IPS-15b (cell line): ENCODE measurements at regions not wholly inside any gene's neighbourhood (a gene's known extent, or its start where the extent isn't known, plus 50 kb on each side); places are given as distances from the start of the nearest gene placed in this dataset.

Source experiments
- H3K27me3 ChIP-seq: one replicate; pipeline ENCODE4 v1.6.1; 2013; ENCODE audit warnings: low read length; ENCODE audit not compliant: control insufficient read depth, insufficient read depth
- H3K36me3 ChIP-seq: one replicate; pipeline ENCODE4 v1.6.1; 2013; ENCODE audit warnings: low read length; ENCODE audit not compliant: control insufficient read depth, insufficient read depth
- H3K4me1 ChIP-seq: one replicate; pipeline ENCODE4 v1.6.1; 2013; ENCODE audit warnings: mild to moderate bottlenecking, low read length; ENCODE audit not compliant: control insufficient read depth, insufficient read depth
- H3K4me3 ChIP-seq: one replicate; pipeline ENCODE4 v1.5.1; 2013; ENCODE audit warnings: low read depth, low read length
- H3K9ac ChIP-seq: one replicate; pipeline ENCODE4 v1.6.1; 2013; ENCODE audit warnings: low read depth, mild to moderate bottlenecking, low read length
- H3K9me3 ChIP-seq: one replicate; pipeline ENCODE4 v1.6.1; 2013; ENCODE audit warnings: mild to moderate bottlenecking, low read length; ENCODE audit not compliant: control insufficient read depth, insufficient read depth

DNA sequence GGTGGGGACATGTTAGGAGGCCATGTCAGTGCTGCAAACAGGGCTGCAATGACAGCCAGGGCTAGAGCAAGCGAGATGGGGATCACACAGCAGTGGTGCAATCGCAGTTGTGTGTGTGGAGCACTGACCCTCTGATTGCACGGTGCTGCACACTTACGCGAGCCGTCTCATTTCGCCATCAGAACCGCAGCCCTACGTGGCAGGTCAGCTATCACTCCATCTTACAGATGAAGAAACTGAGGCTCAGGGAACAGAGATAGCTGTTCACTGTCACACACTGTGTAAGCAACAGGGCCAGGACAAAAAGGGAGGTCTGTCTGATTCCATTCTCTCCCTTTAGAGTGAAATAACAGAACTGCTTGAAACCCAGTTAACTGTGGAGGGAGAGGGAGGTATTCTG, 104.8 kb upstream of the SLC45A1 start:
- H3K36me3 ChIP-seq = no peaks in the 10 kb centered on the region
- peaks cover 4% of the 10 kb centered on the region for H3K4me1 ChIP-seq
- H3K4me3 ChIP-seq = no peak overlapping the region
- no peak overlapping the region for H3K9ac ChIP-seq
- no peaks in the 10 kb centered on the region for H3K9me3 ChIP-seq
- peaks cover 9% of the 10 kb centered on the region for H3K27me3 ChIP-seq

GRCh38 chr1:8212580-8213031, 105.3 kb upstream of the SLC45A1 start:
- Histone ChIP-seq H3K4me3 (no peak overlapping the region), H3K4me1 (peaks cover 4% of the 10 kb centered on the region), H3K9me3 (no peaks in the 10 kb centered on the region), H3K27me3 (peaks cover 4% of the 10 kb centered on the region), H3K9ac (no peak overlapping the region), H3K36me3 (no peaks in the 10 kb centered on the region)

DNA sequence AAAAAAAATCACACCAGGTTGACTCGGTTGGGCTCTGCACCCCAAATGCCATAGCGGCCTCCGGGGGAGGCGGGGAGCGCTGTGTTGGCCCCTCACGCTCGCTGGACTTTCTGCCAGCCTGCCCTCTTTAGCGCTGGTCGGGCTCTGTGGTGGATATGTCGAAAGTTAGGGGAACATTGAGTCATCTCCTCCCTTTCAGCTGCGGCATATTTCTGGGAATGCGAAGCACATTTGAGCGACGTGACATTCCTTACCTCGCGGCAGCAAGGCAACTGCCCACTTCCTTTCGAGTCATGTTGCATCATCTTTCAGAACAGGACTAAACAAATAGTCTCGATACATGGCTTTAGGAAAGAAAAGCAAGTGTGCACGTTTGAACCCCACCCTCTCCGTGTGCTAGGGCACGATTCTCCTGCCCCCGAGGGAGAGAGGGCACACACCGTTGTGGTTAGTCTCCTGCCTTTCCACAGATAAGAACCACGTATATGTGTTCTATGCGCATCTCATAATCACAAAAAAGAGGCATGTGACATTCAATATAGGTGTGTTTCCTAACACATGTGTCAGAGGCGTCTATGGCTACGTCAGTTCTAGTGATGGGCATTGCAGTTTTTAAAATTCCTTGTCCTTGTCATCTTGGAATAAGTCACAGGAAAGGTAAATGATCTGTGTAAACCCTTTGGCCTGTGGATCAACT, 105.9 kb upstream of the SLC45A1 start:
- H3K9ac ChIP-seq = no peak overlapping the region
- H3K36me3 ChIP-seq = no peaks in the 10 kb centered on the region
- no peak overlapping the region for H3K4me3 ChIP-seq
- no peaks in the 10 kb centered on the region for H3K9me3 ChIP-seq
- H3K27me3 ChIP-seq = peaks cover 3% of the 10 kb centered on the region
- H3K4me1 ChIP-seq = peaks cover 4% of the 10 kb centered on the region

GRCh38 chr1:8211251-8211882, 106.5 kb upstream of the SLC45A1 start:
- H3K36me3 ChIP-seq = no peaks in the 10 kb centered on the region
- H3K27me3 ChIP-seq = peaks cover 3% of the 10 kb centered on the region
- peaks cover 4% of the 10 kb centered on the region for H3K4me1 ChIP-seq
- H3K4me3 ChIP-seq = no peak overlapping the region
- no peak overlapping the region for H3K9ac ChIP-seq
- no peaks in the 10 kb centered on the region for H3K9me3 ChIP-seq

GRCh38 chr1:8207202-8207601, 110.7 kb upstream of the SLC45A1 start:
- Histone ChIP-seq H3K27me3 (no peaks in the 10 kb centered on the region), H3K4me3 (no peak overlapping the region), H3K9ac (no peak overlapping the region), H3K36me3 (no peaks in the 10 kb centered on the region), H3K4me1 (peaks cover 2% of the 10 kb centered on the region), H3K9me3 (no peaks in the 10 kb centered on the region)

GRCh38 chr1:8206391-8206790, 111.5 kb upstream of the SLC45A1 start:
- Histone ChIP-seq H3K36me3 (no peaks in the 10 kb centered on the region), H3K4me1 (peaks cover 2% of the 10 kb centered on the region), H3K27me3 (no peaks in the 10 kb centered on the region), H3K9me3 (no peaks in the 10 kb centered on the region), H3K4me3 (no peak overlapping the region), H3K9ac (no peak overlapping the region)

- Histone ChIP-seq H3K4me1 (peaks cover 2% of the 10 kb centered on the region), H3K9ac (no peak overlapping the region), H3K36me3 (no peaks in the 10 kb centered on the region)
These were observed 112.1 kb upstream of the SLC45A1 start for GRCh38 chr1:8205771-8206170.

GRCh38 chr1:8204826-8205225, 113.1 kb upstream of the SLC45A1 start:
- Histone ChIP-seq H3K4me1 (peaks cover 2% of the 10 kb centered on the region), H3K36me3 (no peaks in the 10 kb centered on the region), H3K9me3 (no peaks in the 10 kb centered on the region), H3K27me3 (no peaks in the 10 kb centered on the region), H3K9ac (no peak overlapping the region), H3K4me3 (no peak overlapping the region)

More at GRCh38 chr1:8205771-8206170, 112.1 kb upstream of the SLC45A1 start:
- Histone ChIP-seq H3K27me3 (no peaks in the 10 kb centered on the region), H3K9me3 (no peaks in the 10 kb centered on the region), H3K4me3 (no peak overlapping the region)

- Histone ChIP-seq H3K36me3 (no peaks in the 10 kb centered on the region), H3K9me3 (no peaks in the 10 kb centered on the region), H3K4me3 (no peak overlapping the region), H3K27me3 (no peaks in the 10 kb centered on the region), H3K4me1 (peaks cover 2% of the 10 kb centered on the region), H3K9ac (no peak overlapping the region)
These were observed 114.4 kb upstream of the SLC45A1 start for GRCh38 chr1:8203551-8203950.

GRCh38 chr1:8203056-8203455, 114.9 kb upstream of the SLC45A1 start:
- Histone ChIP-seq H3K36me3 (no peaks in the 10 kb centered on the region), H3K9ac (no peak overlapping the region), H3K9me3 (no peaks in the 10 kb centered on the region), H3K27me3 (no peaks in the 10 kb centered on the region), H3K4me1 (peaks cover 2% of the 10 kb centered on the region), H3K4me3 (no peak overlapping the region)

GRCh38 chr1:8202182-8202905, 115.6 kb upstream of the SLC45A1 start:
- Histone ChIP-seq H3K27me3 (no peaks in the 10 kb centered on the region), H3K9me3 (no peaks in the 10 kb centered on the region), H3K4me3 (no peak overlapping the region), H3K9ac (no peak overlapping the region), H3K36me3 (no peaks in the 10 kb centered on the region), H3K4me1 (peaks cover 2% of the 10 kb centered on the region)
